ENCODE measurements at regions not wholly inside any gene's neighbourhood (a gene's known extent, or its start where the extent isn't known, plus 50 kb on each side); places are given as distances from the start of the nearest gene placed in this dataset.

GRCh38 chr17:45660474-45660873, 123.6 kb upstream of the CRHR1 start:
- Histone ChIP-seq H3K27me3 (replicated peaks; ENCODE audit: insufficient read depth) (no peaks in the 10 kb centered on the region), H3K9me3 (no peaks in the 10 kb centered on the region), H3K4me3 (no peak overlapping the region), H3K27ac (peak overlapping the region in 1 of 2 donors; percentile 40), H3K36me3 (no peaks in the 10 kb centered on the region), H3K4me1 (replicated peaks) (no peaks in the 10 kb centered on the region)
- 42% methylated on average over 4 of the region's 4 CpGs for WGBS
- TF ChIP-seq CTCF (IDR thresholded peaks at IDR 0.05) (no peak), POLR2AphosphoS5 (IDR thresholded peaks at IDR 0.05) (no peak), POLR2A (IDR thresholded peaks at IDR 0.05) (no peak)
- no peak for DNase-seq (ENCODE audit: low spot score)
- intact Hi-C loops (cut with DNase I), result no loop called here

- TF ChIP-seq POLR2A (IDR thresholded peaks at IDR 0.05) (no peak), CTCF (IDR thresholded peaks at IDR 0.05) (no peak), POLR2AphosphoS5 (IDR thresholded peaks at IDR 0.05) (no peak)
- no peaks in the 10 kb centered on the region for H3K4me1 ChIP-seq (replicated peaks)
- intact Hi-C loops (cut with DNase I), result no loop called here
- no peak overlapping the region for H3K27ac ChIP-seq
- no peaks in the 10 kb centered on the region for H3K36me3 ChIP-seq
- DNase-seq (ENCODE audit: low spot score), result no peak
- no peak overlapping the region for H3K4me3 ChIP-seq
- H3K27me3 ChIP-seq (replicated peaks; ENCODE audit: insufficient read depth), result no peaks in the 10 kb centered on the region
- WGBS, result 96% methylated on average over 2 of the region's 2 CpGs
- no peaks in the 10 kb centered on the region for H3K9me3 ChIP-seq
Observed at GRCh38 chr17:45662432-45662831, 121.7 kb upstream of the CRHR1 start.

- Histone ChIP-seq H3K36me3 (no peaks in the 10 kb centered on the region), H3K4me3 (no peak overlapping the region), H3K9me3 (no peaks in the 10 kb centered on the region), H3K27me3 (replicated peaks; ENCODE audit: insufficient read depth) (no peaks in the 10 kb centered on the region), H3K4me1 (replicated peaks) (no peaks in the 10 kb centered on the region), H3K27ac (no peak overlapping the region)
- WGBS, result 63% methylated on average over 1 of the region's 1 CpG
- TF ChIP-seq CTCF (IDR thresholded peaks at IDR 0.05) (no peak), POLR2A (IDR thresholded peaks at IDR 0.05) (no peak), POLR2AphosphoS5 (IDR thresholded peaks at IDR 0.05) (no peak)
- no peak for DNase-seq (ENCODE audit: low spot score)
- intact Hi-C loops (cut with DNase I), result no loop called here
Observed at GRCh38 chr17:45663772-45664171, 120.3 kb upstream of the CRHR1 start.

GRCh38 chr17:45664921-45665320, 119.2 kb upstream of the CRHR1 start:
- WGBS, result 48% methylated on average over 6 of the region's 6 CpGs
- no peaks in the 10 kb centered on the region for H3K27me3 ChIP-seq (replicated peaks; ENCODE audit: insufficient read depth)
- TF ChIP-seq POLR2AphosphoS5 (IDR thresholded peaks at IDR 0.05) (no peak), CTCF (IDR thresholded peaks at IDR 0.05) (no peak), POLR2A (IDR thresholded peaks at IDR 0.05) (no peak)

GRCh38 chr17:45666046-45666600, 118.0 kb upstream of the CRHR1 start:
- TF ChIP-seq POLR2AphosphoS5 (IDR thresholded peaks at IDR 0.05) (peak; percentile 14), POLR2A (IDR thresholded peaks at IDR 0.05) (no peak), CTCF (IDR thresholded peaks at IDR 0.05) (peak in 3 of 4 experiments; percentile 23 to 36 (median 26))
- Histone ChIP-seq H3K4me3 (no peak overlapping the region), H3K27ac (no peak overlapping the region), H3K27me3 (replicated peaks; ENCODE audit: insufficient read depth) (no peaks in the 10 kb centered on the region), H3K9me3 (no peaks in the 10 kb centered on the region), H3K4me1 (replicated peaks) (no peaks in the 10 kb centered on the region), H3K36me3 (no peaks in the 10 kb centered on the region)
- intact Hi-C loops (cut with DNase I), result no loop called here
- WGBS, result 66% methylated on average over 3 of the region's 3 CpGs
- DNase-seq (ENCODE audit: low spot score), result no peak

More at GRCh38 chr17:45664921-45665320, 119.2 kb upstream of the CRHR1 start:
- no peak overlapping the region for H3K27ac ChIP-seq
- no peaks in the 10 kb centered on the region for H3K36me3 ChIP-seq
- H3K4me3 ChIP-seq, result no peak overlapping the region
- H3K9me3 ChIP-seq, result no peaks in the 10 kb centered on the region
- no peak for DNase-seq (ENCODE audit: low spot score)
- H3K4me1 ChIP-seq (replicated peaks), result no peaks in the 10 kb centered on the region
- intact Hi-C loops (cut with DNase I), result no loop called here
